GM18858 (cell line): ENCODE measurements at regions not wholly inside any gene's neighbourhood (a gene's known extent, or its start where the extent isn't known, plus 50 kb on each side); places are given as distances from the start of the nearest gene placed in this dataset.

Experiments used
- ATAC-seq: cut with Tn5 transposase; IDR thresholded peaks from one replicate; pipeline ENCODE4 v1.9.1; 2021; ENCODE audit not compliant: unreplicated experiment

DNA sequence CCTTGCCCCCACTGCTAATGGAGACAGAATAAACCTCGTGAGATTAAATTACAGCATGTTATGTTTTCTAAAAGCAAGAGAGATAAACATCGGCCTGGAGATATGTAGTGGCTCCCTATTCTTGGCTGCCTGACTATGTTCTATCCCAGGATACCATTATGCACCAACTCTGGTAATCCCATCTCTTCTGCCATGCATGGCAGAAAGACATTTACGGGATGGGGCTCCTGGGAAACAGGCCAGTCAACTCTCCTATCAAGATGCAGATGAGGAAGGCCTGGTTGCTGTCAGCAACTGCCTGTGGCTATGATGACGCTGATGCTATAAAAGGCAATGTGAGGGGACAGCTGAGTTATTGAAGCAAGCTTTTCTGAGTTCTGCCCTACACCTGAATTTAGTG, 166.2 kb upstream of the VCX3A start:
- no peak for ATAC-seq

DNA sequence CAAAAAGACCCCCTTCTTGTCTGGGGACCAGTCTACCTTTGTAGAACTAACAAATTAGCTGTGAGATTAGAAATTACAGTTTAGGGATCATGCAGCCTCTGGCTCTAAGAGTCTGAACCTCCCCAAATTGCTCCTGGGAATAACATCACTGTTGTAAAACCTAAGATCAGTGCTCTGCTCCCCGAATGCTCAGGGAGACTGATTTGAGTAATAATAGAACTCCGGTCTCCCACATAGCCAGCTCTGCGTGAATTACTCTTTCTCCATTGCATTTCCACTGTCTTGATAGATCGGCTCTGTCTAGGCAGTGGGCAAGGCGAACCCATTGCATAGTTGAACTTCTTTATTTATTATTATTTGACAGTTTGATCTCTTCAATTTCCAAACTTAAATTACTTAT, 160.8 kb upstream of the VCX3A start:
- no peak for ATAC-seq

DNA sequence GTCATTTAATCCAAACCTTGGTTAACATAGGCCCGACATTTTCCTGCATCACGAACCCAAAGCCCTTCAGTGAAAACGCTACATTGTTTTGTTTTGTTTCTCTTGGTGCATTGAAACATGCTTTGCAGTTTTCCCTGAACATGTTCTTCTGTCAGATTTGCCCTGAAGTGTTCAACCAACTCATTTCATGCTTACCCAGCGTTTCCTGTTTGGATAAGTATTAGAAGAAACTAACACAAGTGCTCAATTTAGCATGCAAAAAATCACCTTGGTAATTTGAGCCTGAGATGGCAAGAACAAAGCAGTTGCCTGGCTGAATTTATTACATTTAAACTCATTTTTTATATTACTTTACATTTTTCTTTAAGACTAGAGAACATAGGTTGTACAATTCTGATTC, 160.1 kb upstream of the VCX3A start:
- ATAC-seq = no peak

DNA sequence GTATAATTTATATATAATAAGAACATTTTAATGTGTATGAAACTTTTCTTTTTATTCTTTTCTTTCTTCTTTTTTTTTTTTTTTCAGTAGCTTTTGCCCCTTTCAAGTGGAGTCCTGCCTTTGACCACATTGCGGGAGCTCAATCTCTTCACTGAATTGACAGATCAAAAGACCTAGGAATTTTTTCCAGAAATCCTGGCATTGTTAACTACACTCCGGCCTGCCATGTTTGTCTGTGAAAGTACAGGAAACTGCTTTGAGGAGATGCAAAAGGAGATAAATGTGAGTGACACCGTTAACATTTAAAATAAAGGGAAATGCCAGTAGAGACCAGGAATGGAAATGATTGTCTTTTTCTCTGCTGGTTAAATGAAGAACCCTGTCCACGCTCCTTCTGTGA, 159.3 kb upstream of the VCX3A start:
- ATAC-seq = no peak

DNA sequence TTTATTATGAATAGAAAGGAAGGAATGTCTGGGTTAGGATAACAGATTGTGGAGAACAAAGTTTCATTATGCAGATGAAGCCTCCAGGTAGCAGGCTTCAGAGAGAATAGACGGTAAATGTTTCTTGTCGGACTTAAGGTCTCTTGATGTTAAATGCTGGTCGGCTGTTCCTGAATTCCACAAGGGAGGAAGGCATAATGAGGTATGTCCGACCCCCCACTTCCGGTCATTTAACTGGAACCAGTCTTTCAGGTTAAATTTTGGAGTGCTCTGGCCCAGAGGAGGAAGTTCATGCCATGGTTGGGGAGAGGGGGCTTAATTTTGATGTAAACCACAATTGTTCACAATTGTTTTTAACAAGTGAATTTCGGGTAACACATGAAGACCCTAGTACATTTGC, 158.1 kb upstream of the VCX3A start:
- no peak for ATAC-seq

DNA sequence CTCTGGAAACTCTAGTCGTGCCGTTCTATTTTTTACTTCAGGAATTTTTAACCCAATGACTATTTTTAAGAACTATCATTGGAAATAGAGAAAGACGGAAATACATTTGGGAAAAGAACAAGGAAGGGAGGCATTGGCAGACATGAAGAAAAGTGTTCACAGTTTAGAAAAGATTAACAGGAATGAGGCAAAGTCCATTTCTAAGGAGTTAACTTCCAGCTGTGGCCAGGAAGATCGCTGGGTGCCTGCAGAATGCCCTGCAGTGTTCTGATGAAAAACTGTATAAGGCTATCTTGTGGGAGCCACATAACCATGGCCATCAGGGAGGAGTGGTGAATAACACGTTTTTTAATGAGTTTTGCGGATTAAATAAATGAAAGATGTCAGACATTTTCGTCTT, 150.6 kb upstream of the VCX3A start:
- no peak for ATAC-seq

DNA sequence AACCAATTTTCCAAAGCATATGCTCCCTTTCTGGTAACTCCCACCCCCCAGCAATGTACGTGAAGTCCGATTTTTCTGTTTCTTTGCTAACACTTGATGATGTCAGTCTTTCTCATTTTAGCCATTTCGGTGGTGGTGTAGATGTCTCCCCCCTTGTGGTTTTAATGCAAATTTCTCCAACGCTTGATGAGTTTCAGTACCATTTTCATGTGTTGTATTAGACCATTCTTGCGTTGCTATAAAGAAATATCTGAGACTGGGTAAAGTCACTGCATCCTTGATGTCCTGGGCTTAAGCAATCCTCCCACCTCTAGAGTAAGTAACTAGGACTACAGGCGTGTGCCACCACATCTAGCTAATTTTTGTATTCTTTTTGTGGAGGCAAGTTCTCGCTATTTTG, 148.4 kb upstream of the VCX3A start:
- no peak for ATAC-seq

DNA sequence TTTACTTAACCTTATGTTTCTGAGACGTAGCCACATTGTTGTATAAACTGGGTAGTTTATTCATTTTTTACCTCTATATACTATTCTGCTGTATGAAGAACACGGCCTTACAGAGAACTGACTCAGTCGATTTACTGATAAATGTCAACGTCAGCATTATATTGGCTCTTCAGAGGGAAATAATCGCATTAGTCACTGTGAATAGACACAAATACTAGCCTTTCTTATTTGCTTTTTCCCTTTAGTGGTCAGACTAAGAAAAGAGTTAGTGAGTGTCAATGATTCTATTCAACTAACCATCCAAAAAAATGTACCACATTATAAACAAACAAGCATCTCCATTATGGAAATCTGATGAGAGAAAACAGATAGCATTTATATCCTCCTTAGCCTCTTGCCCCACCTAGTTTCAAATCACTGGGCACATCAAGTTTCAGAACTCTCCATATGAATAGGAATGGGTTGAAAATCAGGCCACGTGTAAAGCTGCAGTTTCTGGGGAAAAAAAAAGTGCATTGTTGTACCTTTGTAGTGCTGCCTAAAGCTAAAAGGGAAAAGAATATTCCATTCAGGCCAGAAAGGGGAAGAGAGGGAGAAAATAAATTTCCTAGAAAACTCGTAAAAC, 146.7 kb upstream of the VCX3A start:
- no peak for ATAC-seq

DNA sequence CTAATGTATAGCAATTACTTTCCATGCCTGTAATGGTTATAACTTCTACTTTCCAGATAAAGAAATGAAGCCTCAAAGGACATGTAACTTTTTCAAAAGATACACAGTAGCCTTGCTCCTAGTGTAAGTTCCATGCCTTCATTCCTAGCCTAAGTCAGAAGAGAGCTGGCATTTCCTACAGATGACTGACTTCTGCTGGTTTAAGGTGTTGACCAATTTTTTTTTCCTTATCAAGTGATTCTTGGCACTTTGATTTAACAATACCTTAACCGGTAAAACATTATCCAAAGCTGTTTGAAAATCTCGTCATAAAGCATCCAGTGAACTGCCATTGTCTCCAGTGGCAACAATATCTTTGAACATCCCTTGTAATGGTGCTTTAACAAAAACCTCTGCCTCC, 145.1 kb upstream of the VCX3A start:
- ATAC-seq = no peak

DNA sequence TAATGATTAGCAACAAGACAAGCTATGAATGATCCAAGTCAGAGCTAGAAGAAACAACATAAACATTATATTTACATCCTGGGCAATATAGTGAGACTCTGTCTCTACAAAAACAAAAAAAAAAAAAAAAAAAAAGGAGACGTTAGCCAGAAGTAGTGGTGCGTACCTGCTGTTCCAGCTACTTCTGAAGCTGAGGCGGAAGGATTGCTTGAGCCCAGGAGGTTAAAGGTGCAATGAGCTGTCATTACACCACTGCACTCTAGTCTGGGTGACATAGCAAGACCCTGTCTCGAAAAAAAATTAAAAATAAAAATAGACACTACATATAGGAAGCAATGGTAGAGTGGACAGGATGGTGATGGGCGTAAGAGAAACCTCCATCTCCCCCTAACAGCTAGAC, 144.6 kb upstream of the VCX3A start:
- no peak for ATAC-seq

DNA sequence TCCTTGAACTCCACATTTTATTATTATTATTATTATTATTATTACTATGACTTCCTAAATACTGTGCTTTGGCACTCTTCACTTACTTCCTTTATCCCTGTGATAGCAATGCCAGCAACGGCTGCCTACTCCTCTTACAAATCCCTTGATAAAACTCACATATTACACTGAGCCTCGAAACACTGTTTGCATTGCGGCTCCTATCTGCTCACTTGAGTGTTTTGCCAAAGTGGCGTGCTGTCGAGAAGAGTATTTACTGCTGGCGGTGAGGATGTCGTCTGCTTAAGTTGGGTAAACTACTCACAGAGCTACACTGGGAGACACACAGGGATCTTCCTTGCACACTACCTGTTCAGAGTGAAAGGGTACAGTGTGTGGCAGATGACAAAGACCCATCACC, 143.4 kb upstream of the VCX3A start:
- no peak for ATAC-seq

DNA sequence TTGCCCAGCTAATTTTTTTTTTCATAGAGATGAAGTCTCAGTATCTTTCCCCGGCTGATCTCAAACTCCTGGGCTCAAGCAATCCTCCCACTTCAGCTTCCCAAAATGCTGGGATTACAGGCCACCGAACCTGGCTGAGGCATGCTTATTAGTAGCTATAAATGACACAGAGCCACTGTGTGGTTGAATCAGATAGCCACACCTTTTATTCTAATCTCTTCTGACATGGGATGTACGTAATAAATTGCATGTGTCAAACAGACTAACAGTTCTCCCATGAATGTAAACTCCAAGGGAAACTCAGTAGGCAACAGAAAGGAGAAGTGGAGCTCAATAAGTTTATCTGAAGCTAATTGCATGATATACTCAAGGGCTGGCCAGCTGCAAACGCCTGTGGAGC, 139.8 kb upstream of the VCX3A start:
- ATAC-seq = no peak

DNA sequence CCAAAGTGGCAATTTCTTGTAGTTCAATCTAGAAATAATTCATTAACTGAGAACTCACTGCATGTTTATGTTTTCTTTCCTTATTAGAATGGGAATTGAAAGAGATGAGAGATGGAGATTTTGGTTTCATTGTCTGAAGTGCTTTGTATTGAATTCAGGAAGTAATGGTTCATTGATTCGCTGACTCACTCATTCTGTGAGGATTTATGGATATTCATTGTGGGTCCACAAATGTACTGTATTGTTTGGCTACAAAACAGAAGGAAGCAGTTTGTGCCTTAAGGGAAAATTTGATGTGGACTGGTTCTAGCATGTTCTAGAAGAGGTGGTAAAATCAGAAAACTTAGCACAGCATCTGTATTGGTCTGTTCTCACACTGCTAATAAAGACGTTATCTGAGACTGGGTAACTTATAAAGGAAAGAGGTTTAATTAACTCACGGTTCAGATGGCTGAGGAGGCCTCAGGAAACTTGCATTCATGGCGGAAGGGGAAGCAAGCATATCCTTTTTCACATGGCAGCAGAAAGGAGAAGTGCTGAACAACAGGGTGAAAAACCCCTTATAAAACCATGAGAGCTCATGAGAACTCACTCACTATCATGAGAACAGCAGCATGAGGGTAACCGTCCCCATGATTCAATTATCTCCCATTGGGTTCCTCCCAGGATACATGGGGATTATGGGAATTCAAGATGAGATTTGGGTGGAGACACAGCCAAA, 132.3 kb upstream of the VCX3A start:
- peak; percentile 49 for ATAC-seq

DNA sequence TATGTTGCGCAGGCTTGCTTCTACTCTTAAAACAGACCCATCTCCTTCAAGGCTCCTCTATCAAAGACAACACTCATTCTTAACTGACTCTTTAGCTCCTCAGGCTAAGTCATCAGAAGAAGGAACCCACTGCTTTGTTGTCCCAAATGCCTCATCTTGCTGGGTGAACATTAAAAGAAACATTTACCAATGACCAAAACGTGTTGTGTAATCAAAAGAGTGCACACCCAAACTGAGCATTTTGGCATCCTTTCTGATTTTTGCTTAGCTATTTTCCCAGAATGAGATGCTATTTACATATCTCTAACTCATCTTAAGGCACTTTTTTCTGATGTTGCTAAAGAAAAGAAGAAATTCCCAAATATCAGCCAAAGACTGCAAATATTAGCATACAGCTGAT, 131.7 kb upstream of the VCX3A start:
- ATAC-seq = no peak

DNA sequence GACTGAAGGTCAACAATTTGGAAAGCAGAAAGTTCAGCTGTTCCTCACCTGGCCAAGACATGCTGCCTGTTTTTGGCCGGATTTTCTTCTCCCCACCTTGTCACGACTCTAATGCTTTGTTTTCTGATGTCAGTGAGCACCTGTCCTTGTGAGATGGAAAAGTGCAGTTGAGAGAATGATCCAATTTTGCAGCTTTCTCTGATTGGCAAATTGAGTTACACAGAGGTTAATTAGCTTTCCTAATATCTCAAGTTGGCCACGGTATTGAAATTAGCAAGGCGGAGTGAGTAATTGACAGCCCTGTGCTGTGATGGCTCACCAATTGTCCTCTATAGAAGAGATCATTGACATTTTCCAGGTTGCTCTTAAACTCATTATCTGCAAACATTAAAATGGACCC, 126.8 kb upstream of the VCX3A start:
- no peak for ATAC-seq

DNA sequence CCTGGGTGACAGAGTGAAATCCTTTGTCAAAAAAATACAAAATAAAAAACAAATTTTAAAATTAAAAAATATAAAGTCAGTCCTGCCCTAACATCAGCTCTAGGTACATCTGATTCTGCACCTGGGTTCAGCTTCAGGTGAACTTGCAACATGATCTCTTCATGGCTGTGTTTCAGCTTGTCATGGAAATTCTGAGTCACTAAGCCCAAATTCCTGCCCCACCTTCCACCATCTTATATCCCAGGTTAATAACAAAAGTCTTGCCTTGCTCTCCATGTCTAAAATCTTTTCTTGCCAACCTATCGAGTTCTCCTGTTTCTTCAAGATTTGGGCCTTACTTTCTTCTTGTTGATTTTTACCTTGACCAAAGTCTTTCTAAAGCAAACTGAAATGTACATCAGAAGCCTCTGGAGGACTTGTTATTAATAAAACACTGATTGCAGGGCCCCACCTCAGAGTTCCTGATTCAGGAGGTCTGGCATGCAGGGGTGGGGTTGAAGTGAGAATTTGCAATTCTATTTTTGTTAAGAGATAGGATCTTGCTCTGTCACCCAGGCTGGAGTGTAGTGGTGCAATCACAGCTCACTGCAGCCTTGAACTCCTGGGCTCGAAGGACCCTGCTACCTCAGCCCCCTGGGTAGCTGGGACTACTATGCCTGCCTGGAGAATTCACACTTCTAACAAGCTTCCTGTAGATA, 125.8 kb upstream of the VCX3A start:
- ATAC-seq = no peak

DNA sequence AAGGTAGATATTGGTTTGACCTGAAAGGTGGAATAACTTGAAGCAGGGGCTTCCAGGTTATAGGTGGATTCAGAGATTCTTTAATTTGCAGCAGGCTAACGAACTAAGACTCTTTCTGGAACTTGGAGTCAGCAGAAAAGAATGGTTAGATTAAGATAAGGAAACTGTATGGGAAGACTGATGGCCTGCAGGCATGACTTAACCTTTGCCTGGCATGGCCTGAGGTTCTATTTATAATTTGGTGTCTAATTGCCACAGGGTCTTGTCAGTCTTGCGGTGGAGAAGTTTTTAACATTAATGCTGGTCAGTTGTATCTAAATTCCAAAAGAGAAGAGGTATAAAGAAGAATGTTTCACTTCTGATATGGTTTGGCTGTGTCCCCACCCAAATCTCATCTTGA, 110.3 kb upstream of the VCX3A start:
- no peak for ATAC-seq

DNA sequence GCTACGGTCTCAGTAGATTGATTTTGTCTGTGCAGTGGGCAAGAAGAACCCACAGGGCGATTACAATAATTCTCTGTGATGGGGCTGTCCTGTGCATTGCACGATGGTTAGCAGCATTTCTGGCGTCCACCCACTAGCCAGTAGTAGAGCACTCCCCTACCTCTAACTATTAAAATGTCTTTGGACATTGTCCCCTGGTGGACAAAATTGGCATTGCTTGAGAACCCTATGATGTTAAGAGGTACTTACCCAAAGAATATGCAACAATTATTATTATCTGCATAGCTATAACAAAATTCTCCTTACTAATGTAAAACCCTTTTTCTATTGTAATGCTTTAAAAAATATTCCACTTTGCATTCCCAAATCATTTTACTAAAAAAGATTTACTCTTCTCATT, 109.5 kb upstream of the VCX3A start:
- ATAC-seq = no peak

DNA sequence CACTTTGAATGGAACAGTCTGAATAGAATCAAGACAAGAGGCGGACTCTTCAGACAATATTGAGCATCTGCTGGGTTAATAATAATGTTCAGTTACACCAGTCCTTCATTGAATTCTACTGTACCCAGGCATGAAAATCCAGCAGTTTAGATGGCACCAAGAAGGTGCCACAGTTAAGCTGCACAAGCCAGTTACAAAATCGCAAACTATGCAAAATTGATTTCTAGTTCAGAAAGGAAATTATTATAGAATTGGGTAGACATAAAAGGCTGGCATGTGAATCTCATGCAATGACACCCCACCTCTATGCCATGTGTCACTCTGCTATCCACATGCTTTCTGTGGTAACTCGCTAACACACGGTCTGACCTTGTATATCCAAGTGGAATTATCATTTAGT, 105.8 kb upstream of the VCX3A start:
- no peak for ATAC-seq

DNA sequence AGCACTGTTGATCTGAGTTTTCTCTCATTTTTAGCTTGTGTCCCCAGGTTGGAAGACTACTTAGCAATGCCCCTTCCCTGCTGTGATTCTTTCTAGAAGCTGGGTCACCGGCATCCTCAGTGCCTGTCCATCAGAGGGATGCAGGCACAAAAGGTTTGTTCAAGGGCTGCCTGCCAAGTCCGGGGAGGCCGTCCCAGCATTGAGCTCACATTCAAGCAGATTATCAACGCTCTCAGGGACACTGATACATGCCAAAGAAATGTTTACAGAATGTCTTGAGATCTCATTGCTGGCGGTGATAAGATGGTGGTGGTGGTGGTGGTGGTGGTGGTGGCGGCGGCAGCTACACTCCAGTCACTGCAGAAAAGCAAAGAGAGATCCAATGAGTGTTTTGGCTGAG, 79.6 kb upstream of the VCX3A start:
- no peak for ATAC-seq

DNA sequence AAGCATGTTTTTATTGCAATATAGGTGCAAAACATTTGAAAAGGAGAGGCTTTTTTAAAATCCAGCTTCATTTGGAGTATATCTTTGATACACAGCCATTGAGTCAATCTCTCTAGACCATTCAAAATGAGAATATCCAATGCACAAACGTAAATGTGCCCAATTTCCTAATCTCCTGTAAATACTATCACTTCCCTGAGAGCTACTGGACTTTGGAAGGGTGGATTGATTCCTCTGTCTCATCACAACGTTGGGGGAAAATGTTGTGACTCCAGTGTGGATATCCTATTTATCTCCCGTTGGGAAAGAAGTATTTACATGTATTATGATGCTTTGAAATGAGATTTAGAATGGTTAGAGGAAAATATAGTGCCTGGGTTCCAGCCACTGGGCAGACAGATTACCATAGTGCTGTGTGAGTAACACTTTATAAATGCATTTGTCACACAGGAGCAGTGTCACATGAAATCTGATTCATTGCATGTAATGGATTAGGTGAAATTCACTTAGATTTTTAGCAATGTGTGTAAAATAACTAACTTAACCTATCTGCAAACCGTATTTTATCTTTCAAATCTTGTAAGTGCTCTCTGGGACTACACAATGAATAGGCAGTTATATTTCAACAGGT, 64.4 kb upstream of the VCX3A start:
- no peak for ATAC-seq
